Fibroblast of skin of left quadriceps (primary cell): ENCODE measurements at regions not wholly inside any gene's neighbourhood (a gene's known extent, or its start where the extent isn't known, plus 50 kb on each side); places are given as distances from the start of the nearest gene placed in this dataset.
A peak's percentile ranks its signal among the peaks of the same experiment; 100 is the strongest.

ENCODE experiments used
- DNase-seq, 2 experiments: peaks; one replicate each; pipeline ENCODE4 v3.0.0-alpha.2; 2013; ENCODE audit warnings: low read depth in 2 of 2

- no peak for DNase-seq
Measured at GRCh38 chr6:90811596-90812226, 224.8 kb upstream of the MAP3K7 start.

GRCh38 chr6:90809035-90809434 lies 222.2 kb upstream of the MAP3K7 start:
- DNase-seq: no peak

GRCh38 chr6:90807791-90808701 lies 221.2 kb upstream of the MAP3K7 start:
- no peak for DNase-seq

DNA sequence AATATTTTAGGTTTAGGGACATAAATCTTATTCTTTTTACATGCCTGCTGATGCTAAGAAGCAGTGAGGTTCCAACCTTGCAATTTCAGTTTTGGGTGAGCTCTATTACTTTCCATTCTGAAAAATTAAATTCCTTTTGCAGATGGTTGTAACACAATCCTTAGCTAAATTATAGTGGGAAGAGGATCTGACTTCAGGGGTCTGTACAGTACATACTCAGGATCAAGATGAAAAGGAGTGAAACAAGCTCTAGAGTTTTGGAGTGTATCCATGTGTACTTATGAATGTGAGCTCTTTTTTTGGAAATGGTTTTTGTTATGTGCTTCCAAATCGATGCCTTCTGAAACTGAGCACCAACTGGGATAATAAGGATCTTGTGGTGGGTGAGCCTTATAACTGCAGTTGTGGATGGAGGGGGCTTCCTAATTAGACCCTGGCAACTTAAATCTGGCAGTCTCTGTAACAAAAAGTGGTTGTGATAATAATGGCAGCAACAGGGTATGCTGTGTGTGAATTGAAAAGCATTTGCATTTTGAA lies 218.8 kb upstream of the MAP3K7 start:
- DNase-seq: no peak

- DNase-seq: no peak
Measured at GRCh38 chr6:90803956-90804355, 217.1 kb upstream of the MAP3K7 start.

GRCh38 chr6:90795078-90795477 lies 208.2 kb upstream of the MAP3K7 start:
- no peak for DNase-seq

DNA sequence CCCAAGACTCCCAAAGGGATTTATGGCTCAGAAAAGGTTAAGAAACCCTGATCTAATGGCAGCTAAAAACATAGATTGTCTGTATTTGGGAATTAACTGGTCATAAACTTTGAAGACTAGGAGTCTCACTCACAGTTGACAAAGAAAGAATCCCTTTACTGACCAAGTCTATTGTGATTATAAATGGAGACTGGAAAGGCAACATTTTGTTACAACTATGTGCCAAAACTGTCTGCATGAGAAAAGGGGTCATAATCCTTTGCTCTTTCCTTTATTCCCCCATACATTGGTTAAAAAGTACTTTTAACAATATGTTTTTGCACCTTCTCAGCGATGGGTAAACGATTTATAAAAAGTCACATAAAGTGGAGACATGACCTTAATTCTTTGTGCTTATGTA lies 206.9 kb upstream of the MAP3K7 start:
- DNase-seq: no peak

- peak; percentile 59 to 63 for DNase-seq
Measured at GRCh38 chr6:90790696-90791095, 203.8 kb upstream of the MAP3K7 start.

DNA sequence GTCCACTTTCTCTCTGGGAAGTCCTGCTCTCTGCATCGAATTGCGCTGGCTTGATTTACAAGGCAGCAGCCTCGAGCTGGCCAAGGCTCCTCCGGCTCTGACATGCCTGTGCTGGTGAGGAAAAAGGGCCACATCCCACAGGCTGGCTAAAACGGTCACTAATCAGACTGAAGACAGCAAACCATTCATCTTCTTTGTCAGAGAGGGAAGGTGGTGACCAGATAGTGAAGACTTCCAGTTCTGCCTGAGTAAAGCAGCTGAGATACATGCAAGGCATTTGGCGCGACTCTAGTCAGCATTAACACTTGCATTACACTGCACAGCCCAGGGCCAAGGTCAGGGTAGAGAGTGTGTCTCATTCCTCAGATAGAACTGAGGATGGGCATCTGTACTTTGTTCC lies 203.2 kb upstream of the MAP3K7 start:
- DNase-seq: no peak

GRCh38 chr6:90788781-90789180 lies 201.9 kb upstream of the MAP3K7 start:
- no peak for DNase-seq

- DNase-seq: no peak
Measured at GRCh38 chr6:90787446-90787845, 200.6 kb upstream of the MAP3K7 start.

DNA sequence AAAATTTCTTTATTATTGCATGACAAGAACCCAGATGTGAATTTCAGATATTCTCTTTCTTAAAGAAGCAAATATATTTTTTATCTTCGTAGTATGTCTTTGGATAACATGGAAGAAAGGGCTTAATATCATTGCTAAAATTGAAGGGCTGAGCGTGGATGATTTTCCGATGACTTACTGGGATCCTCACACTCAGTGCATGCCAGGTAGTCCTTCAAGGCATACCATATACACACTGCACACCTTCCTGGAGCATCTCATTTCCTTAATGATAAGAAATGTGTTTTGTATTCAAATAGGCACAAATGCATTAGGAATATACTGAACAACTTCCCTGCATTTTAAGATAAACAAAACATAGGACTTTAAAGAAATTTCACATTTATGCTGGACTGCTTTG lies 193.9 kb upstream of the MAP3K7 start:
- no peak for DNase-seq

- DNase-seq: no peak
Measured at GRCh38 chr6:90780141-90780540, 193.3 kb upstream of the MAP3K7 start.

DNA sequence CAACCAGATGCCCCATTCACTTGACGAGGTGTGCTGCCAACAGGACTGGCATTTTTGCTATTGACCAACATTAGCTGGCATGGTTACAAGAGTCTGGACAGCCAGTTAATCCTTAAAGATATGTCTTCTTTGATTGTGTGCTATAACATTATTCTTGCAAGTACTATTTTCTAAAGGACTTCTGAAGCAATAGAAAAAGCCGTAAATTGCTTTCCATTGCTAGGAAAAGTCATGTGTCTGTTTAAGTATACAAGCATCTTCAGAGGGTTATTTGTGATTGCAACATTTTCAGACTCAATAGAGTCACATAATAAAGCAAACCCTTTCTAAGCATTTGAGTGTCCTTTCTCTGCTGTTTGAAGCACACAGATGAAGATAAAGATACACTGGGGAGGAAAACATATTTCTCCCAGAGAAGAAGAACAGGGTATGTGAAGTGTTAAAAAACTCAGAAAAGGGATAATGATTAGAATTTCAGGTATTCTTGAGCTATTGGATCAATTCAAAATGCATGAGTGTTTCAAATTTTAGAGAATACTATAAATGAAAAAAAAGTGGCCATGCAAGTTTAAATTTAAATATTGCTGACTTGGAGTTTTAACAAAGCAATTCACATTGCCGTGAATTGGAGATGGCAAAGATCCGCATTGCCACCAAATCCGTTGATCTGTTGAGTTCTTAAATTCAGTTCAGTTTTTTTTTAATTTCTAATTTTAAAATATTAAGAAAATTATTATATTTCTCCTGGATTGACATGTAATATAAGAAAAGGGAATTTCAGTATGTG lies 191.7 kb upstream of the MAP3K7 start:
- DNase-seq: no peak

DNA sequence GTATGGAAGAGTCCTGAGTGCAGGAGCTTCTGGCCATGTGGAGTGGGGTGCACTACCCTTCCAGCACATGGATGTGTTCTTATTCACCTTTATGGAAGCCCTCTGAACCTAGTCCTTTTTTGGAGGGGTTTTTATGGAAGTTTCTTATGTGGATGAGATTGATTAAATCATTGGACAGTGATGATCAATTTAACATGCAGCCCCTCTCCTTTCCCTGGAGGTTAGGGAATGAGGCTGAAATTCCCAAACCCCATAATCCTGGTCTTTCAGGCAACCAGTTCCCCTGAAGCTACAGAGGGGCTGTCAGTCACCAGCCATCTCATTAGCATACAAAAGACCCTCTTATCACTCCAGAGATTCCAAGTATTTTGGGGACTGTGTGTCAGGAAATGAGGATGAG lies 183.9 kb upstream of the MAP3K7 start:
- DNase-seq: no peak

DNA sequence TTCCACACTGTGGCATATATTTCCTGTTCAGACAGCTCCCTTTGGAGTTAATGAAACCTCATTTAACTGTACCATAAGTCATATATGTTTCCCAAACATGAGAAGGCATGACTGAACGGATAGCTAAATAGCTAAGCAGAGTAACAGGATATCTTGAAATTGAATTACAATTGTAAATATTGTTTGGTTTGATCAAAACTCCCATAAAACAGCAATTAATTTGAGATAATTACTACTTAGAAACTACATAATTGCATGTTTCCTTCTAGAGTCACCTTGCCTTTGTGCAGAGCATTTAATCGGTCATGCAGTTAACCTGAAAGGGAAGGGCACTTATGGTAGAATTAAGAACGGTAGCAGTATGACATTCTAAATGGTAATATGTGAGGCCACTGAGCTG lies 179.0 kb upstream of the MAP3K7 start:
- no peak for DNase-seq

DNA sequence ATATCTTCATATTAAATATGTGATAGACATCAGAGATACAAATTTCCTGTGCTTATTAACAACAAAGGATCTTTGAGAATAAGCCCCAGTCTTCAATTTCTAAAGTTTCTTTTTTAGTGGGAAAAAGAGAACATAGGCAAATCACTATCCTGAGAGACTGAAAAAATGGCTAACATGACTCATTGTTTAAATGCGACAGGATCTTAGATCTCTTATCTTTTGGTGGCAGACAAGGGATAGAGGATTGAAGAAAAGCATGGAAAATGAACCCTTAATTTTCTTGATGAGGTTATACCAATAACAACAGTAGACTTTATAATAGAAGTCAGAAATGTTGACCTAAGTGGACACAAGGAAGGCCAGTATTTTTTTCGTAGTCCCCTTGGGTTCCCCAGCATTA lies 178.6 kb upstream of the MAP3K7 start:
- DNase-seq: no peak

DNA sequence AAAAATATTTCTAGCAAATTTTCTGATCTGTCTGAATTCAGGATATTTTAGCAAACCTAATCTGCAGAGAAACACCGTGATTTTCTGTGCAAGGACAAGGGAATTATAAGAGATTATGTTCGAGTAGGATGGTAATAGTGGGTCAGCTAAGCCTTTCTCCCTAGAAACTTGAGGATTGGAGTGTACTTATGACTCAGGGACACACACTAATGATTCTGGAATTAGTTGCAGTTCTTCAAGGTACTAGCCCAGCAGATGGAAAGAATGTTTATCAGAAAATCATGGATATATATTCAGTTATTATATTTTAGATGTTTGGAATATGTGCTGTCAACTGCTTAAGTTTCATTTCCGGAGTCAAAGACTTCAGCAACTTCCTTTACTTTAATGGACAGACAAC lies 177.1 kb upstream of the MAP3K7 start:
- no peak for DNase-seq

GRCh38 chr6:90759664-90760063 lies 172.8 kb upstream of the MAP3K7 start:
- DNase-seq: no peak

GRCh38 chr6:90758741-90759140 lies 171.9 kb upstream of the MAP3K7 start:
- no peak for DNase-seq

DNA sequence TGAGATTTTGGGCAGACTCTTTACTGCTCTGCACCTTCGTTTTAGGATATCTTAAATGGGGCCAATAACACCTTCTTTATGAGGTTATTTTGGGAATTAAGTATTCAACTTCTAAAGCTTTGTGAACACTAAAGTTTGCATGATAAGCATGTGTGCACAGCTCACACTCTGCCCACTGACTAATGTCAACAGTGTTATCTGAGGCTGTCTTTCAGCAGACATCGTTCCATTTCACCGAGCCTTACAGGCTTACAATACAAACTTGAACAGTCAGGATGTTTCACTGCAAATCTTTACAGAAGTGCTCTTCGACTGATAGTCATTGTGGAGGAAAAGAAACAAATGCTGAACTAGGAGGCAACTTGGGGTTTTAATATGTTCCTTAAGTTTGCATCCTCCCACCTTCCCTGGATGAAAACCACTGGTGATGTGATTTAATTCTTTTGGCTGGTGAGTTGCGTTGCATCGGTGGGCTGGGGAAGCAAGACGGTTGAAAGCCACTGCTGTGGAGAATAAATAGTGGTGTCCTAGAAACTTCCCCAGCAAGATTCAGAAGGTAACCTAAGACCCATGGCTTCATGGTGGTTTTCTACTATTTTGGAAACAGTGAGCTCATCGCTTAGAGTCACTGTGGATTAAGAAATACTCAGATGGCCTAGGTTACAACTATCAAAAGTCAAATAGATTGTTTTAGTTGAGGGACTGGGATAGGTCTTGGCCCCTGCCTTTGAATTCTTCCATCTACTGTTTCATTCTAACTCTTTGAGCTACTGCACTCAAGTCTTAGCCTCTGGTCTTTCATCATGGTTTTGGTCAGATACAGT lies 167.2 kb upstream of the MAP3K7 start:
- no peak for DNase-seq
